ENCODE measurements at regions not wholly inside any gene's neighbourhood (a gene's known extent, or its start where the extent isn't known, plus 50 kb on each side); places are given as distances from the start of the nearest gene placed in this dataset.
"Not testable (repeated sequence)": the region's sequence is repeated elsewhere in the genome, so short reads cannot be mapped to it uniquely, and the experiment has no call there.

DNA sequence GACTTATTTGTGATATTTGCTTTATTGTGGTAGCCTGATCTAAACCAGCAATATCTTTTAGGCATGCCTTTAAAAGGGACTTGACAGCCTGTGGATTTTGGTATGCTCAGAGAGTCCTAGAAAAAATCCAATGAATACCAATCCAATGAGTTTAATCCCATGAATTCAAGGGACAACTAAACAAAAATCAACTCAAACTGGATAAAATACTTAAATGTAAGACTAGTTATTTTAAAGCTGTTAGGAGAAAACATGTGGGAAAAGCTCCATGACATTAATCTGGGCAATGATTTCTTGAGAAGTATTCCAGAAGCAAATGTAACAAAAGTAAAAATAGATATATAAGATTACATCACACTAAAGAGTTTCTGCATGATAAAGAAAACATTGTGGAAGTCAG lies 711.5 kb upstream of the PITX2 start:
- intact Hi-C loops (cut with DNase I): no loop called here
- no peak overlapping the region for H3K27ac ChIP-seq
- DNase-seq: no peak
- H3K4me1 ChIP-seq (replicated peaks in 1 of 2): no peaks in the 10 kb centered on the region
- H3K27me3 ChIP-seq: no peaks in the 10 kb centered on the region
- no peaks in the 10 kb centered on the region for H3K36me3 ChIP-seq (replicated peaks in 1 of 2)
- no peak overlapping the region for H3K4me3 ChIP-seq
- TF ChIP-seq, protein P1, sequence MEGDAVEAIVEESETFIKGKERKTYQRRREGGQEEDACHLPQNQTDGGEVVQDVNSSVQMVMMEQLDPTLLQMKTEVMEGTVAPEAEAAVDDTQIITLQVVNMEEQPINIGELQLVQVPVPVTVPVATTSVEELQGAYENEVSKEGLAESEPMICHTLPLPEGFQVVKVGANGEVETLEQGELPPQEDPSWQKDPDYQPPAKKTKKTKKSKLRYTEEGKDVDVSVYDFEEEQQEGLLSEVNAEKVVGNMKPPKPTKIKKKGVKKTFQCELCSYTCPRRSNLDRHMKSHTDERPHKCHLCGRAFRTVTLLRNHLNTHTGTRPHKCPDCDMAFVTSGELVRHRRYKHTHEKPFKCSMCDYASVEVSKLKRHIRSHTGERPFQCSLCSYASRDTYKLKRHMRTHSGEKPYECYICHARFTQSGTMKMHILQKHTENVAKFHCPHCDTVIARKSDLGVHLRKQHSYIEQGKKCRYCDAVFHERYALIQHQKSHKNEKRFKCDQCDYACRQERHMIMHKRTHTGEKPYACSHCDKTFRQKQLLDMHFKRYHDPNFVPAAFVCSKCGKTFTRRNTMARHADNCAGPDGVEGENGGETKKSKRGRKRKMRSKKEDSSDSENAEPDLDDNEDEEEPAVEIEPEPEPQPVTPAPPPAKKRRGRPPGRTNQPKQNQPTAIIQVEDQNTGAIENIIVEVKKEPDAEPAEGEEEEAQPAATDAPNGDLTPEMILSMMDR (IDR thresholded peaks at IDR 0.05): no peak
- no peak for TF ChIP-seq POLR2A (IDR thresholded peaks at IDR 0.05)
- H3K9me3 ChIP-seq (replicated peaks in 1 of 3): no peaks in the 10 kb centered on the region

GRCh38 chr4:111337186-111337876 lies 714.5 kb upstream of the PITX2 start:
- H3K4me1 ChIP-seq (replicated peaks in 1 of 2); H3K27me3 ChIP-seq; DNase-seq; H3K9me3 ChIP-seq (replicated peaks in 1 of 3); intact Hi-C loops (cut with DNase I); H3K36me3 ChIP-seq (replicated peaks in 1 of 2); H3K27ac ChIP-seq; H3K4me3 ChIP-seq: not testable (repeated sequence)
- 70 to 78% (median 73%) methylated on average over 18 of the region's 18 CpGs for WGBS, 4 donors

DNA sequence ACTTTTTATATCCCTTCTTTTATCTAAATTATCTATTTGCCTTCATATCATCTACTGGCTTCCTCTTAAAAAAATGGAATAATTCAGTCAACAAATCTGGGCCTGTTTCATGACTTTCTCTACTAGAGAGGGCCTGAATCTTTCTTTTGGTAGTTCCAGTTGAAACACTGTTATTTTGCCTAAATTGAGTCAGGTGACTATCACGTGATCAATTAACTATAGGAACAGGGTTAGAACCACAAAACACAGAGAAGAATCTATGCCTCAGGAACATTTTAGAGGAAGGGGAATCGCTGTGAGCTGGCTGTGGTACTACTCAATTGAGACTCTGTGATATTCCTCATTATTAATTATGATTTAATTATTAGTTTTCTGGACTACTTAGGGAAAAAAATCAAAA lies 736.7 kb upstream of the PITX2 start:
- H3K36me3 ChIP-seq (replicated peaks in 1 of 2): no peaks in the 10 kb centered on the region
- H3K4me1 ChIP-seq (replicated peaks in 1 of 2): no peaks in the 10 kb centered on the region
- WGBS, 4 donors: 65 to 74% (median 69%) methylated on average over 2 of the region's 2 CpGs
- H3K9me3 ChIP-seq (replicated peaks in 1 of 3): no peaks in the 10 kb centered on the region
- no peaks in the 10 kb centered on the region for H3K27me3 ChIP-seq
- intact Hi-C loops (cut with DNase I): no loop called here
- no peak overlapping the region for H3K4me3 ChIP-seq
- no peak for TF ChIP-seq POLR2A (IDR thresholded peaks at IDR 0.05)
- TF ChIP-seq, protein P1 (IDR thresholded peaks at IDR 0.05): no peak
- H3K27ac ChIP-seq: no peak overlapping the region
- no peak for DNase-seq

DNA sequence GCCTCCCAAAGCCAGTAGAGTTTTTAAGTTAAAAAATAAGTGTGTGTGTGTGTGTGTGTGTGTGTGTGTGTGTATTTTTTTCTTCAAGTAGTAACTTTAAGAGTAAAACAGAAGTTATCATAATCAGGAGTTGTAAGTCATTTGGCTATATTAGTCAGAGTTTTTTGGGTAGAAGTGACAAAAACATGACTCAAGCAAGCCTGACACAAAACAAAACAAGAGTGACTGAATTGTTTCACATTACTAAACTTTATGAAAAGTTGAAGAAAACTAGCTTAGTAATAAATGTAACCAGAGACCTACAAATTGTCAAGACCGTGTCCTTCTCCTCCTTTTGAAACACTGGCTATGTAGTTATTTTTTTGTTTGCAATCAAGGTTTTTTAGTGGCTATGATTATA lies 738.0 kb upstream of the PITX2 start:
- H3K4me3 ChIP-seq: no peak overlapping the region
- H3K27me3 ChIP-seq: no peaks in the 10 kb centered on the region
- H3K4me1 ChIP-seq (replicated peaks in 1 of 2): no peaks in the 10 kb centered on the region
- no peak for DNase-seq
- H3K9me3 ChIP-seq (replicated peaks in 1 of 3): no peaks in the 10 kb centered on the region
- H3K27ac ChIP-seq: no peak overlapping the region
- WGBS, 4 donors: 61 to 80% (median 71%) methylated on average over 1 of the region's 1 CpG
- H3K36me3 ChIP-seq (replicated peaks in 1 of 2): no peaks in the 10 kb centered on the region
- intact Hi-C loops (cut with DNase I): no loop called here
- TF ChIP-seq, protein P1 (IDR thresholded peaks at IDR 0.05): no peak
- TF ChIP-seq POLR2A (IDR thresholded peaks at IDR 0.05): no peak

DNA sequence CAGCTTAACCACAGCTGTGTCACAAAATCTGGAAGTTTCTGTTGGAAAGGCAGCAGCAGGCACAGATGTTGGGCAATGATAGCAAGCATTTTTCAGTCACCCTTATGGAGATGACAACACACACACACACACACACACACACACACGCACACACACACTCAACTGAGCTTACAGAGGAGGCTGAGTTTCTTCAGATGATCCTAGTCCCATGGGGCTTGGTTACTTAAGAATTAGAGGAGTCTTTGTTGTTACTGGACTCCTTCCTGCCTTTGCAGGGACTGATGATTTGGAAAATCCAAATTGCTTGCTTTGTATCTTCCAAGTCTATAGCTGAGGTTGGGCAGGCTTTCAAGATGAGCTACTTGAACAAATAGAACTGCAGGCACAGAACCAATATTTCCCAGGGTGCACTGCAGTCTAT lies 740.1 kb upstream of the PITX2 start:
- Histone ChIP-seq H3K4me1 (replicated peaks in 1 of 2) (no peaks in the 10 kb centered on the region), H3K9me3 (replicated peaks in 1 of 3) (no peaks in the 10 kb centered on the region), H3K27ac (no peak overlapping the region), H3K4me3 (no peak overlapping the region), H3K36me3 (replicated peaks in 1 of 2) (no peaks in the 10 kb centered on the region), H3K27me3 (no peaks in the 10 kb centered on the region)
- no peak for DNase-seq
- intact Hi-C loops (cut with DNase I): no loop called here
- 43 to 67% (median 60%) methylated on average over 1 of the region's 1 CpG for WGBS, 4 donors
- no peak for TF ChIP-seq POLR2A (IDR thresholded peaks at IDR 0.05)
- TF ChIP-seq, protein P1 (IDR thresholded peaks at IDR 0.05): no peak

GRCh38 chr4:111377880-111378279 lies 755.0 kb upstream of the PITX2 start:
- H3K36me3 ChIP-seq (replicated peaks in 1 of 2); H3K9me3 ChIP-seq (replicated peaks in 1 of 3); H3K4me1 ChIP-seq (replicated peaks in 1 of 2); H3K27me3 ChIP-seq; H3K4me3 ChIP-seq; DNase-seq; H3K27ac ChIP-seq; intact Hi-C loops (cut with DNase I): not testable (repeated sequence)
- 86 to 89% (median 86%) methylated on average over 14 of the region's 14 CpGs; no CpG with 5 or more reads in 1 of the 4 donors for WGBS, 4 donors
